HEK293 (cell line): ENCODE measurements at regions not wholly inside any gene's neighbourhood (a gene's known extent, or its start where the extent isn't known, plus 50 kb on each side); places are given as distances from the start of the nearest gene placed in this dataset.

Experiments
- CTCF ChIA-PET: fragments of 350-600 bp; formaldehyde crosslinking; extraction: SDS; loops from one replicate; lab custom pipeline; 2021; ENCODE audit warnings: antibody characterized with exemption; lab: Yijun Ruan, JAX
- POLR2A ChIA-PET: fragments of 300-600 bp; formaldehyde crosslinking; extraction: SDS; loops from one replicate; lab custom pipeline; 2020; ENCODE audit warnings: antibody characterized with exemption, inconsistent platforms; lab: Yijun Ruan, JAX
- H3K27ac ChIP-seq: fragments of 200-500 bp; sonication (Bioruptor generic); 2 replicates; pipeline ENCODE4 v1.5.1; 2014; ENCODE audit warnings: low read depth, low read length, control low read depth, inconsistent platforms; ENCODE audit errors: extremely low read depth
- H3K36me3 ChIP-seq, 2 experiments: fragments of 200-500 bp in 1 of 2; sonication (Bioruptor generic) in 1 of 2; 1 replicate in 1 of 2; 2 replicates in 1 of 2; pipeline ENCODE4 v1.5.1; 2014 to 2017; ENCODE audit warnings: inconsistent platforms in 2 of 2, low read length in 2 of 2; ENCODE audit not compliant: control insufficient read depth in 2 of 2, insufficient read depth in 1 of 2
- H3K4me1 ChIP-seq: fragments of 200-500 bp; sonication (Bioruptor generic); 2 replicates; pipeline ENCODE4 v1.5.1; 2014; ENCODE audit warnings: mild to moderate bottlenecking, low read length, inconsistent platforms; ENCODE audit not compliant: control insufficient read depth, insufficient read depth
- H3K4me3 ChIP-seq: 2 replicates; pipeline ENCODE4 v1.5.1; 2011; ENCODE audit warnings: low read depth, mild to moderate bottlenecking, control low read depth, low read length, moderate library complexity
- H3K9me3 ChIP-seq: fragments of 200-500 bp; sonication (Bioruptor generic); 2 replicates; pipeline ENCODE4 v1.5.1; 2014; ENCODE audit warnings: low read depth, low read length, inconsistent platforms; ENCODE audit not compliant: control insufficient read depth, insufficient read depth
- CTCF ChIP-seq: fragments of 450-650 bp; formaldehyde crosslinking; IDR thresholded peaks from 2 replicates; pipeline ENCODE4 v1.5.1; 2016; ENCODE audit warnings: missing biosample characterization, missing genetic modification characterization
- FEZF1 ChIP-seq: fragments of 450-650 bp; formaldehyde crosslinking; IDR thresholded peaks from 2 replicates; pipeline ENCODE4 v1.5.1; 2016; ENCODE audit warnings: missing biosample characterization, missing genetic modification characterization
- HOXC10 ChIP-seq: sonication (generic); formaldehyde crosslinking; IDR thresholded peaks from 2 replicates; pipeline ENCODE4 v1.8.1; 2023; ENCODE audit warnings: mild to moderate bottlenecking, missing genetic modification reagents
- INSM2 ChIP-seq: fragments of 450-650 bp; formaldehyde crosslinking; IDR thresholded peaks from 2 replicates; pipeline ENCODE4 v1.5.1; 2016; ENCODE audit warnings: missing biosample characterization, missing genetic modification characterization
- KLF16 ChIP-seq: fragments of 450-650 bp; formaldehyde crosslinking; IDR thresholded peaks from 2 replicates; pipeline ENCODE4 v1.5.1; 2017; ENCODE audit warnings: missing biosample characterization, missing genetic modification characterization
- OSR2 ChIP-seq: fragments of 450-650 bp; formaldehyde crosslinking; IDR thresholded peaks from 2 replicates; pipeline ENCODE4 v1.5.1; 2016; ENCODE audit warnings: missing biosample characterization, missing genetic modification characterization
- OVOL3 ChIP-seq: fragments of 450-650 bp; formaldehyde crosslinking; IDR thresholded peaks from 2 replicates; pipeline ENCODE4 v1.5.1; 2016; ENCODE audit warnings: missing biosample characterization, missing genetic modification characterization
- PRDM10 ChIP-seq: fragments of 450-650 bp; formaldehyde crosslinking; IDR thresholded peaks from 2 replicates; pipeline ENCODE4 v1.5.1; 2016; ENCODE audit warnings: missing biosample characterization, missing genetic modification characterization
- SETDB1 ChIP-seq: IDR thresholded peaks from one replicate; pipeline ENCODE4 v1.6.1; 2017; ENCODE audit warnings: mild to moderate bottlenecking, low read length, moderate library complexity, mixed read lengths; ENCODE audit not compliant: insufficient read length
- SP2 ChIP-seq: fragments of 450-650 bp; formaldehyde crosslinking; IDR thresholded peaks from 2 replicates; pipeline ENCODE4 v1.5.1; 2016; ENCODE audit warnings: missing biosample characterization, missing genetic modification characterization
- ZBTB1 ChIP-seq: fragments of 450-650 bp; formaldehyde crosslinking; IDR thresholded peaks from 2 replicates; pipeline ENCODE4 v1.5.1; 2016; ENCODE audit warnings: missing biosample characterization, missing genetic modification characterization
- ZEB2 ChIP-seq: fragments of 450-650 bp; formaldehyde crosslinking; IDR thresholded peaks from 2 replicates; pipeline ENCODE4 v1.5.1; 2016; ENCODE audit warnings: missing biosample characterization, missing genetic modification characterization
- ZNF121 ChIP-seq: fragments of 450-650 bp; formaldehyde crosslinking; IDR thresholded peaks from 2 replicates; pipeline ENCODE4 v1.5.1; 2016; ENCODE audit warnings: missing biosample characterization, missing genetic modification characterization
- ZNF157 ChIP-seq: fragments of 450-650 bp; formaldehyde crosslinking; IDR thresholded peaks from 2 replicates; pipeline ENCODE4 v1.5.1; 2016; ENCODE audit warnings: missing biosample characterization, missing genetic modification characterization
- ZNF292 ChIP-seq: fragments of 450-650 bp; formaldehyde crosslinking; IDR thresholded peaks from 2 replicates; pipeline ENCODE4 v1.5.1; 2016; ENCODE audit warnings: low read depth, missing biosample characterization, missing genetic modification characterization, borderline replicate concordance
- ZNF311 ChIP-seq: fragments of 450-650 bp; formaldehyde crosslinking; IDR thresholded peaks from 2 replicates; pipeline ENCODE4 v1.5.1; 2017; ENCODE audit warnings: missing biosample characterization, missing genetic modification characterization, borderline replicate concordance
- ZNF354C ChIP-seq: fragments of 450-650 bp; formaldehyde crosslinking; IDR thresholded peaks from 2 replicates; pipeline ENCODE4 v1.5.1; 2016; ENCODE audit warnings: missing biosample characterization, missing genetic modification characterization, low read depth, borderline replicate concordance
- ZNF416 ChIP-seq: fragments of 450-650 bp; formaldehyde crosslinking; IDR thresholded peaks from 2 replicates; pipeline ENCODE4 v1.5.1; 2016; ENCODE audit warnings: missing biosample characterization, missing genetic modification characterization
- ZNF529 ChIP-seq: fragments of 450-650 bp; formaldehyde crosslinking; IDR thresholded peaks from 2 replicates; pipeline ENCODE4 v1.5.1; 2017; ENCODE audit warnings: missing genetic modification characterization, missing biosample characterization; ENCODE audit not compliant: insufficient replicate concordance
- ZNF571 ChIP-seq: fragments of 450-650 bp; formaldehyde crosslinking; IDR thresholded peaks from 2 replicates; pipeline ENCODE4 v1.5.0; 2017; ENCODE audit warnings: missing biosample characterization, missing genetic modification characterization
- ZNF600 ChIP-seq: fragments of 450-650 bp; formaldehyde crosslinking; IDR thresholded peaks from 2 replicates; pipeline ENCODE4 v1.5.1; 2016; ENCODE audit warnings: missing biosample characterization, missing genetic modification characterization
- ZNF677 ChIP-seq: fragments of 450-650 bp; IDR thresholded peaks from 2 replicates; pipeline ENCODE4 v1.5.0; 2018; ENCODE audit warnings: missing biosample characterization, mild to moderate bottlenecking, missing genetic modification characterization, moderate library complexity
- ZNF792 ChIP-seq: fragments of 450-650 bp; formaldehyde crosslinking; IDR thresholded peaks from 2 replicates; pipeline ENCODE4 v1.5.1; 2016; ENCODE audit warnings: missing biosample characterization, missing genetic modification characterization
- ZNF837 ChIP-seq: fragments of 450-650 bp; formaldehyde crosslinking; IDR thresholded peaks from 2 replicates; pipeline ENCODE4 v1.5.1; 2016; ENCODE audit warnings: missing biosample characterization, missing genetic modification characterization
- ZSCAN23 ChIP-seq: fragments of 450-650 bp; formaldehyde crosslinking; IDR thresholded peaks from 2 replicates; pipeline ENCODE4 v1.5.1; 2016; ENCODE audit warnings: missing biosample characterization, missing genetic modification characterization
- ZSCAN5A ChIP-seq: fragments of 450-650 bp; formaldehyde crosslinking; IDR thresholded peaks from 2 replicates; pipeline ENCODE4 v1.5.1; 2016; ENCODE audit warnings: missing biosample characterization, missing genetic modification characterization

- Histone ChIP-seq H3K4me1 (no peaks in the 10 kb centered on the region), H3K4me3 (no peak overlapping the region), H3K9me3 (no peaks in the 10 kb centered on the region), H3K36me3 (no peaks in the 10 kb centered on the region), H3K27ac (no peak overlapping the region)
- ChIA-PET POLR2A (no interaction called here), CTCF (interaction anchor here (0.7 kb wide), 1 partner anchor 212 kb away, joined by 3 read pairs; no protein-coding TSS in a partner anchor)
- TF ChIP-seq ZNF837 (tag by site-specific recombination): no peak
- peak; percentile 20 for TF ChIP-seq SETDB1
These were observed 976.9 kb upstream of the MBL2 start for GRCh38 chr10:53749439-53749838.

- ChIA-PET CTCF (no interaction called here), POLR2A (no interaction called here)
- no peaks in the 10 kb centered on the region for H3K9me3 ChIP-seq
- H3K27ac ChIP-seq: no peak overlapping the region
- H3K4me3 ChIP-seq: no peak overlapping the region
- TF ChIP-seq ZNF121 (tag by site-specific recombination) (no peak), HOXC10 (no peak), ZNF571 (tag by site-specific recombination) (no peak), PRDM10 (tag by site-specific recombination) (no peak), ZBTB1 (tag by site-specific recombination) (no peak), OSR2 (tag by site-specific recombination) (no peak), ZNF292 (tag by site-specific recombination) (no peak), SP2 (no peak), ZNF529 (tag by site-specific recombination) (no peak), FEZF1 (tag by site-specific recombination) (no peak), ZEB2 (tag by site-specific recombination) (no peak), ZNF677 (tag by site-specific recombination) (no peak), OVOL3 (tag by site-specific recombination) (no peak), KLF16 (tag by site-specific recombination) (no peak), ZNF354C (no peak), ZNF157 (tag by site-specific recombination) (no peak)
- no peaks in the 10 kb centered on the region for H3K4me1 ChIP-seq
- no peaks in the 10 kb centered on the region for H3K36me3 ChIP-seq
These were observed 975.7 kb upstream of the MBL2 start for GRCh38 chr10:53748319-53748718.

- H3K9me3 ChIP-seq: no peaks in the 10 kb centered on the region
- no peaks in the 10 kb centered on the region for H3K4me1 ChIP-seq
- H3K36me3 ChIP-seq: no peaks in the 10 kb centered on the region
- ChIA-PET CTCF (no interaction called here), POLR2A (no interaction called here)
- no peak overlapping the region for H3K27ac ChIP-seq
- H3K4me3 ChIP-seq: no peak overlapping the region
- TF ChIP-seq CTCF (tag by site-specific recombination) (no peak), ZSCAN5A (tag by site-specific recombination) (no peak), INSM2 (no peak), ZNF311 (tag by site-specific recombination) (no peak), ZNF416 (tag by site-specific recombination) (no peak), ZNF600 (no peak), ZSCAN23 (tag by site-specific recombination) (no peak), ZNF792 (tag by site-specific recombination) (no peak)
These were observed 972.2 kb upstream of the MBL2 start for GRCh38 chr10:53744746-53745145.
